ENCODE measurements at regions not wholly inside any gene's neighbourhood (a gene's known extent, or its start where the extent isn't known, plus 50 kb on each side); places are given as distances from the start of the nearest gene placed in this dataset.

DNA sequence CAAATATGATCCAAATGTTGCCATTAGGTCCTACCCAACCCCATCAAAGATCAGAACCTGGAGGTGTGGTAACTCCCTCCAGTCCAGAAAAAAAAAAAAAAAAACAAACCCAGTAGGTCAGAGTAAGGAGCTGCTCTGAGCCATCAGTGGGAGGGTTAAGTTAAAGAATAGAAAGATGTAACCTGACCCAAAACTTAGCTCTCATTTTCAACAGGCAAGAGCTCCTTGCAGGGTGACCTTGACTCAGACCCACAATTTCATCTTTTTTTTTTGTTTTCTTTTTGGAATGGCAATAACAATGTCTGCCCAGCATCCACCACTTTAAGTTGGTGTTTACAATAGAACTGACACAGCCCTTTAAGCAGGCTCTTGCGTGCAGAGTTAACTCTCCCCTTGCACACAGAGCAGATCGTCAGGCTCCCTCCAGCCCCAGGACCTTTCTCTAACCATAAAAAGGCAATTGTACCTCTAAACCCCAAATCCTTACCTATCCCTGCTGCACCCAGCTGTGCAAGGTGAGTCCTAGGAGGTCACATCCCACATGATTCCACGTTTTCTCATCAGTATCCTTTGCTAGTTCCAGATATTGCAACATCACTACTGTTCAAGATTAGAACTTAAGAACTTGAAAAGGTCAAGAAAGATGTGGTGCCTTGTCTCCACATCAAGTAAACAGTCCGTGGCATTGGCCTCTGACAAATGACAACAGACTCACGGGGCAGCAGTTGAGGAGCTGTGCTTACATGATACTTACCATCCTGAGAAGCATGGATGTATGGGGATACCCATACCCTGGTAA lies 178.6 kb upstream of the EEA1 start:
- DNase-seq = no peak

DNA sequence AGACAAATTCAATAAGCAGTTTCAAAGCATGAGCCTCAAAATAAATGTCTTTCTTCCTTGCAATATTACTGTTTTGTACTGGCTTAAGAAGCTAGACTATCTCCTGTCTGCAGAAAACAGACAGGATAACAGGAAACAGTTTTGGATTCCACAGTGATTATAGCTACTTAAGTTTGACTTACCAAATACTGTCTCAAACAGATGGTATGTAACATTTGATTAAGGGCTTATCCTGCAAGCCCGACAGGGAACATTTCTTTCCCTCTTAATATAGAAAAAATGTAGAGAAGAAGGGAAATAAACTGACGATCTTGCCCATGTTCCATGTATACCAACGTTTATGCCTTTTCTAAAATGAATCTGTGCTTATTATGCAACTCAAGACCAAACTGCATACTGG lies 179.9 kb upstream of the EEA1 start:
- no peak for DNase-seq

DNA sequence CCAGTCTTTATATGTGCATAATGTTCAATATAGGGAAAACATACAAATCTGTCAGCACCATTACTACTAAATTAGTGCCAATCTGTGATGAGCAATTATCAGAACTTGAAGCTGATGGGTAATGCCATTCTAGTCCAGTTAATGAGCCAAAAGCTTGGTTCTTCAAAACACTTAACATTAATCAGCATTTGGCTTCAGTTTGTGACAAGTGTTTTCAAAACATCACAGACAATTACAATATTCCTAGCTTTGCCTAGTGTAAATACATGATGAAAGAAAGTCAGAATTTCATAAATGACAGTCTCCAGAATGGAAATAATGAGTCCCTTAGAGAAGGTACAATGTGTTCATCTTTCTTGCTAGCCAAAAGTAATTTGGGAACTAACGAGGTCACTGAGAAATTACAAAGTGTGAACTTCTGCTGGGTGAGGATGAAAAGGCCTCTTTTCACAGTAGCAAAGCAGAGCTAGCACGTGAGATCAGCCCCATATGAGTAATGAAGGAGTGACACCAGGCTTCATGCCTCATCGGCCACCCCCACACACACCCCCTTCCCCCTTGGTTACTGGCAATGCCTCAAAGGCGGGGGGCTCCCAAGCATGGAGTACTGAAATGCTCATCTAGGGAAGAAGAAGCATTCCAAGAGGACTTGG lies 180.6 kb upstream of the EEA1 start:
- DNase-seq = peak; percentile 69

DNA sequence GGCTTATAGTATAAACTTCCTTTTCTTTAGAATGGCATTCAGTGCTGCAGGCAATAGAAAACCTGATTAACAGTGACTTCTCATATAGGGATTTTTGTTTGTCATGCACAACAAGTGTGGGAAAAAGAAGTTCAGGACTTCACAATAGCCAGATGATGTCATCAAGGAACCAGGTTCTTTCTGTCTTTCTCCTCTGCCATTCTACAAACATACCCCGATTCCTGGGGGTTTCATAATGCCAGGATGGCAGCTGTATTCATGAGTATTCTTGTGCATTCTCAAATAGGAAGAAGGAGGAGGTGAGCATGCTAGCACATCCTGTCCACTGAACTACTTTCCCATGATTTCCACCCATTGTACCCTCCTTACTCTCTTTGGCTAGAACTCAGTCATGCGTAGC lies 182.7 kb upstream of the EEA1 start:
- no peak for DNase-seq

DNA sequence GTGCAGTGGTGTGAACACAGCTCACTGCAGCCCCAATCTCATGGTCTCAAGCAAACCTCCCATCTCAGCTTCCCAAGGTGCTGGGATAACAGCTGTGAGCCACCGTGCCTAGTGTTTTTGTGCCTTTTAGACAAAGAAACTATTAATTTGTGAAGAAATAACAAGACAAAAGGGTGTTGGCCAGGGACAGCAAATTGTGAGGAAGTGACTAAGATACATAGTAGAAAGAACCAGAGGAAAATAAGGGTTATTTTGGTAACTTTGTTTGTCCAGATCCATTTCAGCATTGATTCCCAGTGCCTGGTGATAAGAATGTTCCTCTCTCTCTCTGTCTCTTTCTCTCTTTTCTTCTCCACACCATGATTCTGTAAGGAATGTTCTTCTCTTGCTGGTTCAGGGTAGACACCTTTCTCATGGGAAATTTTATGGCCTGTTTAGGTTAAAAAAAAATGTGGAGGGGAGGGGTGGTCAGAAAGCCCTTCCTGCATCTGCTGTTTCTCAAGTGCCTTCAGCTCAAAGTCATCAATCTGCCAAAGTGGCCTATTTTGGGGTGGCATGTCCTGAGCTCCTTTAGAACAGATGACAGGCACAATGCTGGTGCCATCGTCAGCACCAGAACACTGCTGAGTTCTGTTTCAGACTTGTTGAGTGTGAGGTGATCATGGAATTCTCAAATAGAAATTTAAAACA lies 184.4 kb upstream of the EEA1 start:
- no peak for DNase-seq

DNA sequence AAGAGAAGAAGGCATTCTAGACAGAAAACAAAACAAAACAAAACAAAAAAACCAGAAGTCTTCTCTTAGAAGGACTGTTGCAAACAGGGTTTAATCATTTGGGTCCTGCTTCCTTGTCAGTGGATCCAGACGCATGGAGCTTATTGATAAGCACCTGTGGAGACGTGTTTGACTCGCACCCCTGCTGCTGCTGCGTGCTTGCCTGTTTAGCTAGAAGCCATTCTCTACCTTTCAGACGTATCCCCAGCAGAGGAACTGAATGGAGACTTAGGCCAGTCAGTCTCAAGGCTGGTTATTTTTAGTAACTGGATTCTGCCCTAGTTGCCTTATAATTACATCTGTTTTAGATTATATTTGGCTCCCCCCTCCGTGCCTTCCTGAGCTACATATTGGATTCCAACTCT lies 186.1 kb upstream of the EEA1 start:
- DNase-seq = no peak

DNA sequence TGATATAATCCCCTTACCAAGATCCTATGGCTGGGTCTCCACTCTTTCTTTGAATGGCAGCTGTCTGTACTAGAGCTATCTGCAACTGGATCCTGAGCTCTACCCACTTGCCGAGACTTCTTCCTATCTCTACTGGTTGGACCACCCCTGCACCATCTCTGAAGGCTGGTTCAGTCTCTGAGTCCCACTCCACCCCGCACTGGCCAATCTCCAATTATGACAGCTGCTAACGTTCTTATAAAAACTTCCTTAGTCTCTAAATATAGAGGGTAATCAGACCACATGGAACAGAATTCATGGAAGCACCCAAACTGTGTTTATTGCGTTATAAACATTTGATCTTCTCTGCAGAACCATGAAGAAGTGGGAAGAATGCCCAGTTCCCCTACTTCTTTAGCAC lies 186.6 kb upstream of the EEA1 start:
- DNase-seq = no peak

DNA sequence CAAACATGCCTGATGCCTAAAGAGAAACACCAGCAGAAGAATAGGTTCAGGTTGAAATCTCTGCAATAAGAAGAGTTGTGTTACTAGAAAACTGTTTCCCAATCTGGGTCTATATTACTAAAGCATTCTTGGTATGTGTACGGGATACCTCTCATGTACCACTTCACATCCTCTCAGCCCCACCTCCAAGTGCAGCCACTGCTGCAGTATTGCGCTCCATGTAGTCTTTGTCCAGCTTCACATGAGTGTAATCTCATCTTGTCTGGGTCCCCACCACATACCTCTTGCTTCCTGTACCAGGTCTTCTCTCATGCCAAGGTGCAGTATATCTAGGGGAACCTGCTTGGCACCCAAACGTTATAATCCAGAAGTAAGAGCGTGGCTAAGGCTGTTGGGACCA lies 187.5 kb upstream of the EEA1 start:
- DNase-seq = no peak

DNA sequence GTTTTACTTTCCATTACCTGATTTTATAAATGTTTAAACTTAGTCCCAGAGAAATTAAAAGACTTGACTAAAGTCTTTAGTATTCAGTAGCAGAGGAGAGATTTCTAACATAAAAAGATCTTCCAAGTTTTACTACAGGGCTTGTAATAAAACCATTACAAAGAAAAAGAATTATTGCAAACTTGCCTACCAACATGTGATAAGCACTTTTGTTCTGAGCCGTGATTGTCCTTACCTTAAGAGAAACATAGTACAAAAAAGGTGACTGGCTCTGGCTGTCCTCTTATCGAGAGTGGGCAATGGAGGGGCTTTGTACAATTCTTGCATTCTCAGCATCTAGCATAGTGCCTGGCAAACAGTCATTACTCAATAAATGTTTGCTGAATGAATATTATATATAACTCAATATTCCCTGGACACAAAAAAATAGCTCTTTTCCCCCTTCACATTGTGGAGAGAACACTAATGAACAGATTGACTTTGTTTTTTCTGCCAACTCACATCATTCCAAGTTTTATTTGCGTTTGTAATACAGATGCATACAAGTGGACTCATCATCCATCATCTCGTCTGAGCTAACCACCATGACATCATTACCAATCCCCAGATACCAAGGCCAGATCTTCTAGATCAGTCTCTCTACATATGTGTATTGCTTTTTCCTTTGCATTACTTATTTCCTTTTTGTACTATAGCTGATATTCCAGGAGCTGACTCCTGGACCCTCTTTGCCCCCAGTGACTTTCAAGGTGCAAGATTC lies 192.8 kb upstream of the EEA1 start:
- DNase-seq = no peak

DNA sequence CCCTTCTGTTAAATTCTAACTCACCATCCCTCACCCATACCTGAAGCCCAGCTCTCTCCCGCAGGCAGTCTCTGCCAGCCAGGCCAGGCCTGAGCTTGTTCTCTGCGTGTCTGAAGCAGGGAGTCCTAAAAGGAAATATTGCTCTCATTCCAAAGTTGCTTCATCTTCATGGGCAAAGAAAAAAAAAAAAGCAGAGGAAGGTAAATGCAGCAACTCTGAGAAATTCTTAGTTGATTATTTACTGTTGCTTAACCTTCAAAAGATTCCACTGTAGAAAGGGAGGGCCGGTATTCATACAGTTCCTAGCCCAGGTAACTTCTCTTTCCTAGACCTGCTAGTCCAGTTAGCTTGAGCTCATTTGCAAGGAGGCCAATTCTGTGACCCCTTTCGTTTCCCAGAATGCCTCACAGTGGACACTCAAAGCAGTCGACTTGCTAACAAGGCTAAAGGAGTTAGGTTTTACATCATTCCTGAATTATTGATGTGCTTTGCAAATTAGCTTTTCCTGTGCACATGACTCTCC lies 193.5 kb upstream of the EEA1 start:
- DNase-seq = no peak

DNA sequence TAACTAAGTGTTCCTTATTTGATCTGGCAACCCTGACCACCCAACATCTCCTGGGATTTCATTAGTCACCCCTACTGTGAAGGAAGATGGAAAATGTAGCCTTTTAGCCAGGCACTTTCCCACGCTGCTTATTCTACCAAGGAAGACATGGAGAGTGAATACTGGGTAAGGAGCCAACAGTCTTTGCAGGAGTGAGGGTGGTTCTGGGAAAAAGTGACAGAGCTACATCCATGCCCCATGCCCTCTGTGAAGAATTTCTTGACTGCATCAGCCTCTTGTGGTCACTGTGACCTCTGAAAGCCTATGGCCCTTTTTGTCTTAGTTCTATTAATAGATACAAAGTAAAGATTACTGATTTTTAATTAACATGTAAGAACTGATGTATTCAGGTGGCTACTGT lies 196.0 kb upstream of the EEA1 start:
- no peak for DNase-seq

DNA sequence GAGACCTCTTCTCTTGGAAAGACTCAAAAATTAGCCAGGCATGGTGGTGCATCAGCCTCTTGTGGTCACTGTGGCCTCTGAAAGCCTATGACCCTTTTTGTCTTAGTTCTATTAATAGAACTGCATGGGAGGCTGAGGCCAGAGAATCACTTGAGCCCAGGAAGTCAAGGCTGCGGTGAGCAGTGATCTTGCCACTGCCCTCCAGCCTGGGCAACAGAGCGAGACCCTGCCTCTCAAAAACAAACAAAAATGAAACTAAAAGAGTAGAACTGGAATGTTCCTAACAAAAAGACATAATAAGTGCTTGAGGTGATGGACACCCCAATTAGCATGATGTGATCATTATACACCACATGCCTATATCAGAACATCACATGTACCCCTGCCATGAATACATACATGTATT lies 197.0 kb upstream of the EEA1 start:
- DNase-seq = no peak

DNA sequence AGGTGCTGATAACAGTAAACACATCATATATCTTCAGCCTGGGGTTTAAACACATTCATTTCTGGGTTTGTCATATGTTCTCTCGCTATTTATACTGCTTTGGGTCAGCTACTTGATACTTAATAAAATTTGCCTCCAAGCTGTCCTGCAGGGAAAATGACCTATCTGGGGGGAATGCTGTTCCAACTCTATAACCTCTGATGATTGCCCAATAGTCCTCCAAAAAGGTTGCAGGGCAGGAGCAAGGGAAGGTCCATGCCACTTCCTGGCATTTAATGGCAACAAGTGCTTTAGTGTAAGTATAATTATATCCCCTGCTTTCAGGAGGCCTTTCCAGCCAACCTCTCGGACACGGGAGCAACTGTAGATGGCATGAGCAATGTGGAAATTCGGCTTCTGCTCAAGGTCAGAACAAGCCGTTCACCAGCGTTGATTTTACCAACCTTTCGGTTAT lies 198.0 kb upstream of the EEA1 start:
- DNase-seq = no peak

DNA sequence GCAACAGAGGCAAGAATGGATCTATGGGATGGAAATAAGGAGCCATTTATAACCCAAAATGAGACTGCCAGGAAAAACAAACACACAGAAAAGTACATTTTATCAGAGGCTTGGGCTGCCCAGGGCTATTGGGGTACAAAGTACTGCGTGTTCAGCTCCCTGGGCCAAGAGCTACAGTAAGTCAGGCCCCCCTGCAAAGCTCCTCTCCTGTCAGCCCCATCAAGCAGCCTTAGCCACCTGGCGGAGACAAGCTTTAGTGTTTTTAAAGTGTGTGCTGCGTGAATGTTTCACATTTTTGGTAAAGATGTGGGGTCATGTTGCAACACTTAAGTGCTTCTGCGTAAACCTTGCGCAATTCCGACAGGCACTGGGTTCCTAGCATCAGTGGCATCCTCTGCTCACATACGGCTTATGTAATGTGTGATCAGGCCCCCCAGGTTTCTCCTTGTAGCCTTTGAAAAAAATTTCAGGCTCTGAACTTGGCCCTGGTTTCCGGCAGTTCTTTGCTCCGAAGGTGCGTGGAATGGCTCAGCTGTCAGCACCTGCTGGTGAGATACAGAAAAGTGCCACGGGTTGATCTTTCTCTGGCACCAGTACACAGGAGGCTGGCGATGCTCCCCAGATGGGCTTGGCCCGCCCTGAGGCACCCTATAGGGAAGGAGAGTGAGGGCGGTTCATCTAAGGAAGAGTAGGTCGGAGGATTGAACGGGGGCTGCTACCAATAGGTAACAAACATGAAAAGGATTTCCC lies 198.7 kb upstream of the EEA1 start:
- DNase-seq = no peak

DNA sequence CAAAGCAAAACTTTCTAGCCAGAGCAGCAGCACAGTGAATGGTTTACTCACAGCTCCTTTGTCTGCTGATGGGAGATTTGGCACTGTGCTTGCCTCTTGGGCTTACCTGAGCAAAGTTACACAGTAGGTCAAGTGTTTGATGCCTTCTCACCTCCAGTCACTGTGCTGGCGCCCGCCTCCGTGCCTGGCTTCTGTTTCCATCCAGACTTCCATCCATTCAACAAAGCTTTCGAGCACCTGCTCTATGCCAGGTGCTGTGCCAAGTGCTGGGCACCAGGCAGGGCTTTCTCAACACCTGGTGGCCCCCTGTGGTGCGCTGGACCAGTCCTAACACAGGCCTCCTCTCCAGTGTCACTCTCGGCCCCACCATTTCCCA lies 199.2 kb upstream of the EEA1 start:
- DNase-seq = no peak

DNA sequence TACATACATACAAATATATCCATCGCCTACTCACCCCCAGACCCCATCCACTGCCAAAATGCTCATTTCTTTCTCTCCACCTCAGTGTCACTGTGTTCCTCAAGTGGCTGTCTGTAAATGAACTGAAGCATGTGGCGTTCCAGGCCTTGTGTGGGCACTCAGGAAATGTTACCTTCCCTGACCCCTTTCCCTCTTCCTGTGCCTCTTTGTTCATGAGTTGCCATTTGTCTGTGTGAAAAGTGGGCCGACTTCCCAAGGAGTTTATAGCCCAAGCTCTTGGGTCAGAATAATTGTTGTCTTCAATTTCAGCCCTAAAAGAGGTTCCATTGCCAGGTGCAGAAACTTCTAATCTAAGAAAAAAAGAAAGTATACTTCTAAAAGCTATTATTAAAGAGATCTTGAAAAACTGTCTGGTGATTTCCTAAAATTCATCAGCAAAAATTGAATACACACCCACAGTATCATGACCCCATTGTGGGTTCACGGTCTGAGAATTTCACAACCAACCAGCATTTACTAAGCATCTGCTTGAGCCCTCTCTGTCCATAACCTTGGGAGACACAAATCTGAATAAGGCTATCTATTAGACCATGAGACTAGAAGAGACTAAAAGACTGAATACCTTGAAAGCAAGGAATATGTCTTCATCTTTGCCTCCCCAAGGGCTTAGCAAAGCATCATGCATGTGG lies 201.4 kb upstream of the EEA1 start:
- no peak for DNase-seq

DNA sequence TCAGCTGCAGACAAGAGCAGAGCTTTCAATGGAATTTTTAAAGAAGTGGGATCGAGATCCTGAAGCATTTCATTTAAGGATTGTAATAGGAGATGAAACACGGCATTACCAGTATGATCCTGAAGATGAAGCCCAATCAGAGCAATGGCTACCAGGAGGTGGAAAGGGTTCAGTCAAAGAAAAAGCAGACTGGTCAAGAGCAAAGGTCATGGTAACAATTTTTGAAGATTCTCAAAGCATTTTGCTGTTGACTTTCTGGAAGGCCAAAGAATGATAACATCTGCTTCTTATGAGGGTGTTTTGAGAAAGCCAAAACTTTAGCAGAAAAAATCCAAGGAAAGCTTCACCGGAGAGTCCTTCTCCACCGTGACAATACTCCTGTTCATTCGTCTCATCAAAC lies 204.3 kb upstream of the EEA1 start:
- DNase-seq = no peak

DNA sequence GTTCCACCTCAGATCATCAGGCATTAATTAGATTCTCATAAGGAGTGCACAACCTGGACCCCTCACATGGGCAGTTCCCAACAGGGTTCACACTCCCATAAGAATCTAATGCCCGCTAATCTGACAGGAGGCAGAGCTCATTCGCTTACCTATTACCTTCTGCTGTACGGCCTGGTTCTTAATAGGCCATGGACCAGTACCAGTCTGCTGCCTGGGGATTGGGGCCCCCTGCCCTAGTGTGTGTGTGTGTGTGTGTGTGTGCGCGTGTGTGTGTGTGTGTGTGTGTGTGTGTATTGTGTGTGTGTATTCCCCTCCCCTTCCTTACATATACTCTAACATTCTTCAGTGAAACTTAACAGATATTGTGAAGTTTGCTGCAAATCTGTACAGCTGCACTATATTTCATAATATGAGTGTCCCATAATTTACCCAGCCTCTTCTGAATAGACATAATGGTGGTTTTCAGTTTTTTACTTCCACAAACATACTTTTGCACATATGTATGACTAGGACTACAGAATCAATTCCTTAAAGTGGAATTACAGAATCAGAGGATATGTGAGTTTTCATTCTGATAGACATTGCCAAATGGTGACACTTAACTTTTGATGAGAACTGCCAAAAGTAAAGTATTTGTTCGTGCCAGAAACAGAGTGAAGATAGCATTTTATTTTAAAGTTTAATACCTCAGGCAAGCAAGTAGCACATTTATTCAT lies 205.2 kb upstream of the EEA1 start:
- no peak for DNase-seq

DNA sequence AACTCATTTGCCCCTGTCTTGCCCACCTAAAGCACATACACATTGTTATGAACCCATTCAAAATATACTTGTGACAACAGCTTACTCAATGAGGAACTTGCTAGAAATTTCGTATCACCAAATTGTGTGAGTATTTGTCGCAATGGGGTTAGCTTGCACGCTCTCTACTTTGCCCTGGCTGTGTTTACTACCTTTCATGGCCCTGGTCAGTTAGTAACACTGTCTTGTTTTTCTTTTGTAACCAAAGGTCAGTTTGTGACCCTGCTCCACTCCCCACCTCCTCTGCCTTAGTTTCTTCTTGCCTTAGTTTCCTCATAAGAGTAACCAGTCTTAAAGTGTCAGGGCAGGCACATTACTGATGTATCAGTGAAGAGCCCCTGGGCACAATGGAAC lies 205.8 kb upstream of the EEA1 start:
- DNase-seq = no peak

DNA sequence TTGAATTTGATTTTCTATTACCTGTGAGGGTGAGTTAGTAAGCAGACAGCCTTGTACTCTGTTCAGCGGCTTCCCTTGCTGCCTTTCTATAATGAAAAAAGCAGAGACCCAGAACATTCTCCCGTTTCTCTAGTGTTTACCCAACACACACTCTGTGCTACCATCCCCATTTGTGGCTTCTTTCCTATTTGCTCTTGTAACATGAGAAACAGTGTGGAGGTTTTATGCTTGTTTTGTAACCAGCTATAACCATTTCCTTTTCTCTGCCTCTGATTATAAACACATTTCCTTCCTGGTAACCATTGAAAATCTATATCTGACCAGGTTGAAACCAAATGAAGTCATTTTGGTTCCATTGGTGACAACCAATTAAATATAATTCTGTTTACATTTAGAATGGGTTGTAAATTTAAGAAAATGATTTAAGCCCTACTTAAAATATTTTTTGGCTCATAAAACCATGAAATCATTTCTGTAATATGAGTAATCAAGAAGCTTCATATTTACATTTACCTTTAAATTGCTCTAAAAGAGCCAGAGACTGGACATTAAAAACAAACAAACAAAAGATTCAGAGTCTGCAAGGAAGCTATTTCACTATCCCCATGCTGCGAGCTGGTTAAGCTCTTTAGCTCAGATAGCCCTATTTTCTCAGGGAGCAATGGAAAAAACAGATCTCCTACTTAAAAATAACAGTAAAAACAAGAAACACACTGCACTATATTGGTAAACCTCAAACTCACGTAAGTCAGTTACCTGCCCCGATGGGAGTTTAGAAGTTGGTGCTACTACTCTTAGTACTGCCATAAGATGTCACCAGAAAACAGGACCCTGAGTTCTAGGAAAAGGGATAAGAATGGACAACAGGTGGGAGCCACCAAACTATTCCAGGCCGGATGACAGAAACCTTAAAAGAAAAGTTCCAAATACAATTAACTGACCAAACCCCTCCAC lies 206.5 kb upstream of the EEA1 start:
- no peak for DNase-seq
